K562 (cell line): ENCODE measurements at regions not wholly inside any gene's neighbourhood (a gene's known extent, or its start where the extent isn't known, plus 50 kb on each side); places are given as distances from the start of the nearest gene placed in this dataset.

ENCODE experiments used
- ATAC-seq: fragments of 200-7000 bp; cut with Tn5 transposase; 3 replicates; pipeline ENCODE4 v1.9.1; 2020; ENCODE audit warnings: moderate library complexity
- BruUV-seq: library from RNA; stranded (reverse); fragments of 400-500 nt; replicated peaks from 2 replicates; lab custom pipeline; 2021; lab: Mats Ljungman, UMichigan
- CTCF ChIA-PET: fragments of 300-600 bp; formaldehyde crosslinking; extraction: SDS; loops from one replicate; lab custom pipeline; 2021; ENCODE audit warnings: low intra/inter-chr PET ratio; lab: Yijun Ruan, JAX
- POLR2A ChIA-PET: fragments of 300-600, 350-650 bp; sonication (Branson Sonifier 250); formaldehyde crosslinking; extraction: SDS; loops from one replicate; lab custom pipeline; 2021; ENCODE audit warnings: antibody characterized with exemption, inconsistent platforms; lab: Yijun Ruan, JAX
- DNase-seq, 4 experiments: peaks; one replicate each; pipeline versions ENCODE4 v3.0.0 to v3.0.0-alpha.2; 2011 to 2018; ENCODE audit warnings: low spot score in 3 of 4, mixed read lengths in 3 of 4; ENCODE audit errors: extremely low read depth in 1 of 4
- FAIRE-seq: peaks from 2 replicates; lab custom pipeline; 2011; peaks lifted over from hg19 to GRCh38; lab: Jason Lieb, UNC
- H2AFZ ChIP-seq: 2 replicates; pipeline ENCODE4 v1.6.0; 2011; ENCODE audit warnings: low read depth, low read length, control low read depth, inconsistent platforms
- H3K27ac ChIP-seq: fragments of 200-600 bp; 3 replicates; pipeline ENCODE4 v1.8.0; 2011; ENCODE audit warnings: low read depth, mild to moderate bottlenecking, control low read depth, inconsistent platforms, low read length, moderate library complexity, mixed read lengths; ENCODE audit errors: extremely low read depth
- H3K27me3 ChIP-seq, 2 experiments: fragments of 300-600 bp in 1 of 2; 2 replicates in 1 of 2; 3 replicates in 1 of 2; pipeline versions ENCODE4 v1.6.0 to v1.8.0; 2011; ENCODE audit warnings: inconsistent platforms in 2 of 2, low read length in 2 of 2, mild to moderate bottlenecking in 1 of 2, mixed read lengths in 1 of 2, moderate library complexity in 1 of 2; ENCODE audit not compliant: control insufficient read depth in 2 of 2, insufficient read depth in 2 of 2
- H3K36me3 ChIP-seq: fragments of 300-600 bp; 3 replicates; pipeline ENCODE4 v1.8.0; 2011; ENCODE audit warnings: mild to moderate bottlenecking, low read length, inconsistent platforms; ENCODE audit not compliant: control insufficient read depth, insufficient read depth
- H3K4me1 ChIP-seq, 2 experiments: fragments of 200-600 bp in 1 of 2; replicated peaks in 1 of 2; 2 replicates in 1 of 2; 3 replicates in 1 of 2; pipeline versions ENCODE4 v1.5.1 to v1.8.0; 2011; ENCODE audit warnings: inconsistent platforms in 2 of 2, low read length in 2 of 2, mild to moderate bottlenecking in 1 of 2, mixed read lengths in 1 of 2, moderate library complexity in 1 of 2; ENCODE audit not compliant: control insufficient read depth in 2 of 2, insufficient read depth in 2 of 2
- H3K4me2 ChIP-seq: 2 replicates; pipeline ENCODE4 v1.6.1; 2011; ENCODE audit warnings: low read length, control low read depth, inconsistent platforms, mixed read lengths; ENCODE audit not compliant: insufficient read depth
- H3K4me3 ChIP-seq: fragments of 200-600 bp; sonication (generic), shearing (Covaris generic); 2 replicates; pipeline ENCODE4 v1.5.1; 2016; ENCODE audit warnings: control low read depth, inconsistent platforms
- H3K79me2 ChIP-seq: fragments of 200-600 bp; 3 replicates; pipeline ENCODE4 v1.8.0; 2011; ENCODE audit warnings: low read length, inconsistent platforms; ENCODE audit not compliant: control insufficient read depth, insufficient read depth
- H3K9ac ChIP-seq, 2 experiments: 2 replicates each; pipeline versions ENCODE4 v1.6.0 to v1.6.1; 2011; ENCODE audit warnings: low read depth in 2 of 2, low read length in 2 of 2, control low read depth in 1 of 2, inconsistent platforms in 1 of 2, mild to moderate bottlenecking in 1 of 2, mixed read lengths in 1 of 2; ENCODE audit not compliant: insufficient read depth in 1 of 2
- H3K9me1 ChIP-seq: one replicate; pipeline ENCODE4 v1.6.0; 2011; ENCODE audit warnings: inconsistent platforms, mild to moderate bottlenecking, low read length, moderate library complexity; ENCODE audit not compliant: control insufficient read depth, insufficient read depth
- H3K9me3 ChIP-seq: replicated peaks from 2 replicates; pipeline ENCODE4 v1.5.1; 2011; ENCODE audit warnings: low read depth, low read length, inconsistent platforms; ENCODE audit not compliant: control insufficient read depth, insufficient read depth
- H4K20me1 ChIP-seq: replicated peaks from 2 replicates; pipeline ENCODE4 v1.6.1; 2011; ENCODE audit warnings: low read length, inconsistent platforms, mixed read lengths; ENCODE audit not compliant: control insufficient read depth, insufficient read depth
- BACH1 ChIP-seq: fragments of 200-800 bp; sonication (Bioruptor generic); IDR thresholded peaks from 2 replicates; pipeline ENCODE4 v1.6.1; 2016; ENCODE audit warnings: missing genetic modification characterization, missing compliant biosample characterization
- BRF1 ChIP-seq: IDR thresholded peaks from 3 replicates; pipeline ENCODE4 v1.6.1; 2011; ENCODE audit warnings: borderline replicate concordance, mild to moderate bottlenecking; ENCODE audit not compliant: insufficient read length; ENCODE audit errors: extremely low read depth
- CBX1 ChIP-seq: sonication (generic); IDR thresholded peaks from 2 replicates; pipeline ENCODE4 v1.6.1; 2016; ENCODE audit warnings: antibody characterized with exemption, low read depth, mild to moderate bottlenecking
- E2F5 ChIP-seq: sonication (generic); formaldehyde crosslinking; IDR thresholded peaks from 2 replicates; pipeline ENCODE4 v1.8.0; 2022; ENCODE audit warnings: mild to moderate bottlenecking, missing genetic modification reagents
- NFIC ChIP-seq: fragments of 450-650 bp; IDR thresholded peaks from 2 replicates; pipeline ENCODE4 v1.6.1; 2017; ENCODE audit warnings: mild to moderate bottlenecking, inconsistent platforms
- PHB ChIP-seq: fragments of 250-450 bp; sonication (Bioruptor Pico); IDR thresholded peaks from 2 replicates; pipeline ENCODE4 v1.5.0; 2021
- TEAD1 ChIP-seq, 2 experiments: fragments of 450-650 bp in 1 of 2; sonication (generic) in 1 of 2; formaldehyde crosslinking; IDR thresholded peaks; 2 replicates each; pipeline versions ENCODE4 v1.4.0 to v1.8.0; 2020 to 2022; ENCODE audit warnings: mild to moderate bottlenecking in 2 of 2, missing genetic modification reagents in 1 of 2
- ZFX ChIP-seq: sonication (generic); formaldehyde crosslinking; IDR thresholded peaks from 2 replicates; pipeline ENCODE4 v1.8.0; 2022; ENCODE audit warnings: mild to moderate bottlenecking, missing genetic modification reagents, moderate library complexity
- ZNF121 ChIP-seq: sonication (generic); formaldehyde crosslinking; conservative IDR thresholded peaks from 2 replicates; pipeline ENCODE4 v1.8.0; 2022; ENCODE audit warnings: missing genetic modification reagents
- ZNF175 ChIP-seq: fragments of 200-800 bp; sonication (Bioruptor generic); IDR thresholded peaks from 2 replicates; pipeline ENCODE4 v1.6.1; 2016; ENCODE audit warnings: low read depth, mild to moderate bottlenecking, missing genetic modification characterization, missing compliant biosample characterization
- ZNF347 ChIP-seq: fragments of 450-650 bp; formaldehyde crosslinking; IDR thresholded peaks from 2 replicates; pipeline ENCODE4 v1.4.0; 2020; ENCODE audit warnings: low read depth, mild to moderate bottlenecking, moderate library complexity
- WGBS: fragments of 100-300 bp; shearing (Covaris generic); methylation state at CpG from one replicate; pipeline ENCODE4 v1.1.6; 2016; ENCODE audit warnings: low coverage, mixed read lengths; ENCODE audit not compliant: insufficient coverage; ENCODE audit errors: missing lambda C conversion rate; 5-methylcytosine and 5-hydroxymethylcytosine counted together
- in situ Hi-C: fragments of 300-500 bp; cut with MboI; formaldehyde crosslinking; loops from 4 replicates; pipeline ENCODE4 v1.15.0; 2018; ENCODE audit warnings: inconsistent platforms, mixed read lengths
- intact Hi-C: fragments of 100-400 bp; cut with micrococcal nuclease; formaldehyde crosslinking; loops from 2 replicates; pipeline ENCODE4 v1.14.2; 2022

DNA sequence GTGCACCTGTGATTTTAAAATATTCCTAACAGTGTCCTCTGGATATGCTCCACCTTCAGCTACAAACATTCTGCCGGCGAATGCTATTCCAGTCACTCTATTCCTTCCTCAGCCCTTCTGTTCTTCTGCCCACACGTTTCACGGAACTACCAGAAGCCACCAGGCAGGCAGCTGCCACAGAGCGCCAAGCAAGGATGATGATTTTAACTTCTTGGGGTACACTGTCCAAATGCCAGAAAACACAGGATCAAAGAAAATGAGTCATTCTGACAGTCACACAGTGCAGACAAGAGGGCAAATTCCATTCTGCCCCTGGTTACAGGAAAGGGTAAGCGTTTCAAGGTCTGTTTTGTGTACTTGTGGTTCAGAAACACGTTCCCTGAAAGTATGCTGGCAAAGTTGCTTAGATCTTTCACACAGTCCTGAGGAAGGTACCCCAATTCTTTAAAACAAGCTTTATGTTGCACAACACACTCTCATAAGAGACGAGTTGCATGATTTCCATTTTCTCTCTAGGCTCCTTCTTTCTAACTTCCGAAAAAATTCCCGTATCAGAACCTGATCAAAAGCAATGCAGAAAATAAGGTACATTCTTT is 508.3 kb upstream of the PKN2 start:
- no peaks in the 10 kb centered on the region for H3K9me3 ChIP-seq
- H3K4me2 ChIP-seq, result no peak overlapping the region
- in situ Hi-C loops (no loop called here), intact Hi-C loops (no loop called here)
- BruUV-seq, result no TSS peak
- no peaks in the 10 kb centered on the region for H3K79me2 ChIP-seq
- H3K36me3 ChIP-seq, result no peaks in the 10 kb centered on the region
- ChIA-PET POLR2A (no interaction called here), CTCF (no interaction called here)
- TF ChIP-seq ZNF175 (CRISPR knock-in tag) (no peak), TEAD1 (CRISPR knock-in tag; IDR thresholded peaks at IDR 0.05) (no peak), BRF1 (no peak), ZNF121 (CRISPR knock-in tag) (no peak), ZFX (no peak), NFIC (no peak), CBX1 (no peak), E2F5 (CRISPR knock-in tag) (no peak), BACH1 (tag) (no peak), ZNF347 (CRISPR knock-in tag) (no peak), PHB (no peak)
- no peak overlapping the region for H3K9ac ChIP-seq
- H3K27ac ChIP-seq, result no peak overlapping the region
- no peak for ATAC-seq
- FAIRE-seq, result no peak
- no peak overlapping the region for H2AFZ ChIP-seq
- no peaks in the 10 kb centered on the region for H3K9me1 ChIP-seq
- no peak overlapping the region for H3K4me3 ChIP-seq
- H3K4me1 ChIP-seq, result no peaks in the 10 kb centered on the region
- H4K20me1 ChIP-seq, result no peaks in the 10 kb centered on the region
- DNase-seq, result no peak
- H3K27me3 ChIP-seq, result no peaks in the 10 kb centered on the region
- 0% methylated on average over 10 of the region's 10 CpGs for WGBS
